Kidney glomerular epithelial cell (primary cell): ENCODE measurements at regions not wholly inside any gene's neighbourhood (a gene's known extent, or its start where the extent isn't known, plus 50 kb on each side); places are given as distances from the start of the nearest gene placed in this dataset.

Source experiments
- DNase-seq: peaks from one replicate; lab custom pipeline; 2025; lab: John Stamatoyannopoulos, UW

DNA sequence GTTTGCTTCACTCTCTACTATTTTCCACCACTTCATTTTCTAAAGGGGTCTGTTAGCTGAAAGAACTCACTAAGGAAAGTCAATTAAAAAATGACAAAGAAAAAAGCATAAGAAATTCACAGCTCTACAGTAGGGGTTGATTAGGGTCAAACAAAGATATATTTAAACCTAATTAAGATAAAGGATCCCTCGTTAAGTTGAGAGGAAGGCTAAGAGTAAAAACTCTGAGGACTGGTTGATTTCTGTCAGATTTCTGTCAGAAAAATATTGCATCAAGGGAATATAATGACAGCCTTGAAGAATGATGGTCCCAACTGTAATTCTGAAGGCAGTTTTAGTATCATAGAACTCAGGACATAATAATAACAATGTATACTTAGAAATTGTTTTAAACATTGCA is 218.0 kb downstream of the QDPR start:
- no peak for DNase-seq

DNA sequence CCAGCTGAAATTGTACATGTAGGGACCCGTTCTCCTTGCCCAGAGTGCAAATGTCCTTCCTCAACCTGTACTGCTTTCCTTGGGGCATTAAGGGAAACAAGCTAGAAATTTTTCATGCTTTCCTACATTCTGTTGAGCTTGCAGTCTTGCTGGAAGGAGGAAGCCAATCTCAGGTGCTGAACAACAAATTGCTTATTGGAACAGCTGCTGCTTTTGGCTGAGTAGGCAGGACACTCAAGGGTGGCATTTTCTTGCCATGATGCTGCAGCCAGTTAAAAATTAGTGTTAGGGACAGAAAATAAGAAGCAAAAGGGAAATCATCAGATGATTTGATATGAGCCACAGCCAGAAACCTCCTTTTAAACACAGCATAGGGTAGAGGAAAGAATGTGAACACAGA is 223.7 kb downstream of the QDPR start:
- no peak for DNase-seq

DNA sequence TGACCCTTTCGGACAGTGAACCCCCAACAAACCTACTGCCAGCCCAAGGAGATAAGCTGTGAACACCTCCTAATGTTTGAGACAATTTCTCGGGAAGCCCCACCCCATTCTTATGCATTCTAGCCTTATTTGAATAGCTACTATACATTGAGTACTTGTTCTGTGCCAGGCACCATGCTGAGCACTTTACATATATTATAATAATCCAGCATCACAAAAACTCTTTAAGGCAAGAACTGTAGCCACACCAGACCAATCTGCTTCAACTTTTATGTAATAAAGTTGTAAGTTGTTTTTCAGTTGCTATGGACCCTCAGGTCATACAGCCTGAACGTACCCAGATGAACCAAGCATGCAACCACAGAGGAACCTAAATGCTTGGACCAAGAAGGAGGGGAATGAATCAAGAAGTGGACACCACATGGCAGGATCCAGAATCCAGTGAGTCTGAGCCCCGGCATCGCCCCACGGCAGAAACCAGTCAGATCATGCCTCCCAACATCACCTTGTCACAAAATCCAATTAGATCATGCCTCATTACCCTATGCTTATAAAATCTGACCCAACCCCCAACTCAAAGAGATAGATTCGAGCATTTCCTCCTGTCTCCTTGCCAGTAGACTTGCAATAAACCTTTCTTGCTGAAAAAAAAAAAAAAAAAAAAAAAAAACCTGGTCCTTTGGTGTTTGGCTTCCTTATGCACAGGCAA is 225.0 kb downstream of the QDPR start:
- no peak for DNase-seq

- no peak for DNase-seq
Observed at GRCh38 chr4:17285747-17286146, 226.1 kb downstream of the QDPR start.

DNA sequence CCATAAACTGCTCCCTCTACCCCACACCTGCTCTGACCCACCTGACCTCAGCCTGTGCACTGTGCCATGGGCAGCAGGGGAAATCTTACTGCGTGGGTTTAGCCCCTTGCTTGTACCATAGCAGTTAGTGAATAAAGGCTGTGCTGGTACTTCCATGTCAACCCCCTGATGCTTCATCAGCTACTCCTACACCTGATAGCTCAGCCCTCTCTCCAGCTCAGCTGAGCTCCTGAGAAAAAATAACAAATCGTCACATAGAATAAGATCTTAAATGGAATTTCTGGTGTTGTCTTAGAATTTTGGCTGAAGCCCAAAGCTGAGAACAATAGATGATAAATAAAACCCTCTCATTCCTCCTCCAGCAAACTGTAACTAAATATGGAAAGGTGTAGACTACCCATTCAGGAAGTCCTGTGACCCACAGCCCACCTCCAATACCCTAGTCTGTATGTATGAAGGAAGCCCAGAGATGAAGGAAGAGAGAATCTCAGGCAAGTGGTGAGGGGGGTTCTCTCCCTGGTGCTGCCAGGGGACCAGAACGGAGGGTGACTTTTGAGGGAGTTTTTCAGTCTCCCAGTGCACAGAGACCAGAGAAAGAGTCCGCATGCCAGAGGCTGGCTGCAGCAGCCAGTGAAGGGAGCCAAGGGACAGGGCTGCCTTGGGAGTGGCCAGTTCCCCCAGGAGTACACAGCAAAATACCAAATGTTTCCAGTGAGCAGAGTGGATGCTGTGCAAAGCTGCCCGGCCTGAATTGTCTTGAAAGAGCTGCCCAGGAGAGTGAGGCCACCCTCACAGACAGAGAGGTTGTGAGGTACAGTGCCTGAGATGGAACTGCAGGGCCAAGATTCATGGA is 227.3 kb downstream of the QDPR start:
- DNase-seq = peak; percentile 13

DNA sequence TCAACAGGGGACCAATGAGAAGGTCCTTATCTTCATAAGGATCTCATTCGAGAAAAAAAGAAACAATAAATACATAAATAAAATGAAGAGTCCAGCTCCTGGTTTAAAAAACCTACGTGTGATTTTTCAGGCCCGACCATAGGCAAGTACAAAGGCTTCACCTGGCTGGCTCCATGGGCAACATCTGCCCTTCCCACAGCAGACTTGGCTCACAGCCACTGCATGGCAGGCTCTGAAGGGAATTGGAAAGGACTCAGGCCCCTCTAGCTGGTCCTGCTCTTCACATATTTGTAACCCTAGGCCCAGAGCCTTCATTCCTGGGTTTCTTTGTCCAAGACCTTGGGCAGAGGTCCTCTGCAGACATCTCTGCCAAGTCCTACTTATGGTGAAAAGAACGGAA is 228.1 kb downstream of the QDPR start:
- no peak for DNase-seq

DNA sequence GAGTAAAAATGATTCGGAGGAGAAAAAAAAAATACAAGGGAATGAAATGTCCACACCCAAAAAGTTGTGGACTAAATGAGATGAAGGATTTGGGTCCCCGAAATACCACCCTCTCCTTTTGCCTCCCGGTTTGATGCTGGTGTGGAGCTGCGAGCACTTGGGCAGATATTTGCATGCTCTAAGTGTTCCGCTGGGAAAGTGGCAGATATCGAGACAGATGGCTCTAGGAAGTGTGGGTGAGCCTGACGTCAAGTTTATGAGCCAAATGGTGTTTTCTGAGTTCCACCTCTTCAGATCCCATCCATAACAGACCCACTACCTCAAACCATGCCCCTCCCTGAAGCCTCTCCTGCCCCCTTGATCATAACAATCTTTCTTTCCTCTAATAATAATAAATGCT is 228.6 kb downstream of the QDPR start:
- DNase-seq = no peak

DNA sequence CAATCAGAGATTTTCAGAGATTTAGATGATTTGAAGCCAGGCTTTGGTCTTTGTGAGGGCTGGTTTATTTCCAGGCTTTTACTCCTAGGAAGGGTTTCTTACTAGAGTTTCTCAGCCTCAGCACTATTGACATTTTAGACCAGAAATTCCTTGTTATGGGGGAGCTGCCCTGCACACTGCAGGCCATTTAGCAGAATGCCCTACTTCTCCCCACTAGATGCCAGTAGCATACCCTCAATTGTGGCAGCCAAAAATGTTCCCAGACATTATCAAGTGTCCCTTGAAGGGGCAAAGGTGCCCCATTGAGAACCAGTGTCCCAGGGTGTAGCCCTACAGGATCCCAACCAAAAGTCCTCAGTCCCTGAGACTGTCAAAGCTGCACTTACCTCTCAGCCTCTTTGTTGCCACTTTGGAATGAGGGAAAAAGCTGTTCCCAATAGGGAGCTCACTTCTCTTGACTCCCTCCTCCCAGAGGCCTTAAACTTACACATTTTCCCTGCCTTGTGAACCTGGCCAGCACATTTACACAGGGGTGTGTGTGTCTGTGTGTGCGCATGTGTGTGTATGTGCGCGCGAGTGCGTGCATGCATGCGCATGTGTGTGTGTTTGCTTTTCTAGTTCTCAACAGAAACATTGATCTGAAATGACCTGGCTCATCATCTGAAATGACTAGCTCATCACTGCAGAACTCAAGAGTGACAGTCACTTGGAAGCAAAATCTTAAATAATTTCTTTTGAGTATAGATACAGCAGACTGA is 231.4 kb downstream of the QDPR start:
- no peak for DNase-seq

DNA sequence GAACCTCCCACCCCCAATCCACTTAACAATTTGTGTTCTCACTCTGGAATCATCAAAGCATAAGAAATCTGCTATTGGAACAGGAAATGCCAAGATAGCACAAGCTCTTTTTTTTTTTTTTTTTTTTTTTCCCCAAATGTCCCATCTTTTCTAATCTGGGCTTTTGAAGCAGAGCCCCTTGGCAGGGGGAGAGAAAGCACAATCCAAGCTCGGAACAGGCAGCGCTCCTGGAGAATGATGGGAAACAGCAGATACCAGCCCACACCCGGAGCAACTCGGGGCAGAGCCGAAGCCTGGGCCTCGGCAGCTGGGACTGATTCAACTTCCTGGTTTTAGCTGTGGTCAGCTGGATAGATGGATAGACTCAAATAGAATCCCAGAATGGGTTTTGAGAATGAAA is 235.1 kb downstream of the QDPR start:
- DNase-seq = no peak

GRCh38 chr4:17275836-17276235 is 236.1 kb downstream of the QDPR start:
- no peak for DNase-seq

DNA sequence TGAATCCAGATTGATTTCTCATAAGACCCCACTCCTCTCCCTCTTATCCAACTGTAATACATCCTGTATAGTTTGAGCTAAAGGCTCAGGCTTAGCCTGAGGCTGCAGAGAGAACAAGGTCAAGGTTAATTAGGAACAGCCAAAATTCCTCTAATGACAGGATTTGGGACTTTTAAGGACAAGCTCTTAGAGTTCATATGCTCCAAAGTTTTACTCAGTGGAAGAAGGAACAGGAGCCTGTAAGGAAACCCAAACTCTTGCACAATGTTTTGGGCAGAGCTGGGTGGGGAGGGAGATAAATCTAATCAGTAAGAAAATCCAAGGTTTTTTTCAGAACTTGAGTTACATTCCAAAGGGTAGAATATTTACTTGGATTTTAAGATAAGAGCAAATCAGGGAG is 238.8 kb downstream of the QDPR start:
- no peak for DNase-seq

- DNase-seq = no peak
Observed at GRCh38 chr4:17272154-17272553, 239.7 kb downstream of the QDPR start.

- no peak for DNase-seq
Observed at GRCh38 chr4:17265653-17266052, 246.2 kb downstream of the QDPR start.

DNA sequence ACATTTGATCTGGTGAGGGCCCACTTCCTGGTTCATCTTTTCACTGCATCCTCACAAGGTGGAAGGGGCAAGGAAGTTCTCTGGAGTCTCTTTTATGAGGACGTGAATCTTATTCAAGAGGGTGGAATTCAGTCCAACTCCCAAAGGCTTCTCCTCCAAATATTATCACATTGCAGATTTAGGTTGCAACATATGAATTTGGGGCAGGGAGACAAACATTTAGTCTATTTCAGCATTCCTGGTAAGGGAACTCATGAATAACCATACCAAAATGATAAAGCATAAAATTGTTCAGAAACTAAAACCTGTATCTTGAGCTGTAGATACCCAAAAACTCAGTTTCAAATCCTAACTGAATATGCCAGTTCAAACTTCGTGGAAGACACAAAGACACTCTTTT is 246.8 kb downstream of the QDPR start:
- DNase-seq = no peak

DNA sequence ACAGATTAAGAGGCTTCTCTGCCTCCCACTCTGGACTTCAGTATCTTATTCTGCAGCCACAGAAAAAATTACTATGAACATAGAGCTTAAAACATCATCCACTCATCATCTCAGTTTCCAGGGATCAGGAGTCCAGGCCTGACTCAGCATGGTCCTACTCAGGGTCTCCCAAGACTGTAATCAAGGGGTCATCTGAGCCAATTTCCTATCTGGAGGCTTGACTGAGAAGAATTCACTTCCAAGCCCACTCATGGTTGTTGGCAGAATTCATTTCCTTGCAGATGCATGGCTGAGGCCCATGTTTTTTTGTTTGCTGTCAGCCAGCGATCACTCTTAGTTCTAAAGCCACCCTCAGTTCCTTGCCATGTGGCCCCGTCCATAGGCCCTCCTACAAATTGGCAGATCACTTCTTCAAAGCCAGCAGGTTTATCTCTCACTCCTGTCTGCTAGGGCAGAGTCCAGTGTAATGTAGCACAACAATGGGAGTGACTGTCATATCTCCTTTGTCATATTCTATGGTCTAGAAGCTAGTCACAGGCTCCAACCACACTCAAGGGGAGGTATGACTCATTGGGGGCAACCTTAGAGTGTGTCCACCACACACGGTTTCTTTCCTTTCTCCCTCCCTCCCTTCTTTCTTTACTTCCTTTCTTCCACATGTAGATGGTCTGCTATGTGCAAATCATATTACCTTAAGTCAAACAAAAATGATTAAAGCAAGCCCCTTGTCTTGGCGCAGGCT is 251.6 kb downstream of the QDPR start:
- DNase-seq = no peak

GRCh38 chr4:17258106-17258505 is 253.8 kb downstream of the QDPR start:
- no peak for DNase-seq

- DNase-seq = no peak
Observed at GRCh38 chr4:17252131-17252530, 259.8 kb downstream of the QDPR start.

DNA sequence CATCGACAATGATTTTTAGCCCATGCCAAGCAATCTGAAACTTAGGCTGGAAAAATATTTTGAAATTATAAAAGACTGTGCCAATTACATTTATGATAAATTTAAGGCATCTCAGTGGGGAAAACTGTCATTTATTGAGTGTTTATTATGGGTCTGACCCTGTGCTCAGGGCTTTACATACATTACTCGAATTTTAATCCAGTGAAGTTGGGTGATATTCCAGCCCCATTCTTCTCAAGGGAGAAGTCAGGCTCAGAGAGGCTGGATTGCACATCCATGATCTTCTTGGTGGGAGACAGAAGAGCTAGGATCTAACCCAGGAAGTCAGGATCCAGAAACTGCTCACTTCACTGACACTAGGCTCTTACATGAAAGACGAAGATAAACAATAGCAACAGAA is 260.8 kb downstream of the QDPR start:
- DNase-seq = no peak

DNA sequence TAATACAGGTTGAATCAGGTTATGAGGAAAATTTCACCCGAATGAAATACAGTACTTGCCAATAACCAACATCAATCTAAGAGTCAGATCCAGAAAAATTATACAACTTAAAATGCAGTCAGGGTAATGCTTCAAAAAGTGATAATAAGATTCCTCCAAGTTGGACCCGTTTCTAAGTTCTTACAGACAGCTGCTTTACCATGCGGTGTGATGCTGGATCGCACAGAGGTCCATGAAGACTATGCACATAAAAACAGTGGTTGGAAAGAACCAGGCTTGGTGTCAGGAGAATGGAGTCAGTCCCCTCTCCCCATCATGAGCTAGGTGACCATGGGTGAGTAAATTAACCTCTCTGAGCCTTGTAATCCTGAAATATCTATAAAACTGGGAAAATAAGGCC is 261.3 kb downstream of the QDPR start:
- DNase-seq = no peak

DNA sequence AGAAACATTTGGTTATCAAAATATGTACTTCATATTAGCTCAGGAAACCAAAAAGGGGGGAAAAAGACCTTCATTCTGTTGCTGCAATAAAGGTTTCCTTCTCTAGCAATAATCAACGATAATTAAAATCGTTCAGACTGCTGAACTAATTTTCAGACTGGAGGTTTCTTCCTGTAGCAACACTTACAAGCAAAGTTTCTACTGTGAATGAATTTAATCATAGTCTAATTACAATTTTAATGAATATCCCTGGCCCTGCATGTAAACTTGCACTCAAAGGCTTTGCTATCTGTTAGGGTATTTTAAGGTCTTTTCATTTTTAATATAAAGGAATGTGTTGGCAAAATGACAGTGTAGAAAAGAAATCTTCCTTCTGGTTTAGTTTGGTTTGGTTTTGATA is 265.2 kb downstream of the QDPR start:
- DNase-seq = no peak

DNA sequence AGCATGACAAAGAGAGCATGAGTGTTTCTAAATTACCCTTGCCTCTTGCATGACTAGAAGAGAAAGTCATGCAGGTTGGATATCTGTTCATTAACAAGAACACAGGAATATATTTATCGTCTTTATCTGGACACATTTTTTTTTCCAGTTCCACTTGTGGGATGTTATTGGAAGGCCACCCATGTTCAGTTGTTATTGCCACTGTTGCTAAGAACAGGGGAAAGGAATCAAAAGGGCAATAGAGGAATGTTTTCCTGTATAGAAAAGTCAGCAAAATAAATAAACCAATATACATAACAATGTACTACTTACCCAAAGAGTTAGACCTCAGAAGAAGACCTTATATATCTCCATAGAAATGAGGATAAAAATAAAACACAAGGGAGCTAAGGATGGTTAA is 270.1 kb downstream of the QDPR start:
- no peak for DNase-seq

DNA sequence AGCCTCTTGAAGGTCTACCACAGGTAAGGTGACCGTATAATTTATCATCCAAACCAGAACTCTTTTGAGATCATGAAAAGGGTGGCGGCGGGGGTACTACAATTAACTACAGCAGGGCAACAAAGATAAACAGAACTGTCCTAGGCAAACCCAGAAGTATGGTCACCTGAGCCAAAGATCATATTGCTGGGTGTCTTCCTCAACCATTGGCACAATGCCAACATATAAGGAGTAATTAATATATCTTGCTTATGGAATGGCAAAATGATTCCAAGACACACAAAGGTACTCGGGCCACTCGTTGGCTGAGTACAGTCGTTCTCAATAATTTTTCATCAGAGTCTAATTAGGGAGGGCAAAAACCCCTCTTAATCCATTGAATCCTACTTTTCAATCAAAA is 273.3 kb downstream of the QDPR start:
- DNase-seq = no peak
